Endothelial cell of umbilical vein (primary cell): ENCODE measurements at regions not wholly inside any gene's neighbourhood (a gene's known extent, or its start where the extent isn't known, plus 50 kb on each side); places are given as distances from the start of the nearest gene placed in this dataset.

Source experiments
- BruUV-seq: library from RNA; stranded (reverse); fragments of 400-500 nt; replicated peaks from 2 replicates; lab custom pipeline; 2021; lab: Mats Ljungman, UMichigan
- CTCF ChIA-PET: fragments of 300-600, 350-600 bp; sonication (Branson Sonifier 250); formaldehyde crosslinking; loops from one replicate; lab custom pipeline; 2021; ENCODE audit warnings: antibody characterized with exemption, inconsistent platforms; lab: Charles Lee
- POLR2A ChIA-PET: fragments of 300-600, 350-600 bp; sonication (Branson Sonifier 250); formaldehyde crosslinking; loops from one replicate; lab custom pipeline; 2021; ENCODE audit warnings: antibody characterized with exemption, inconsistent platforms; lab: Charles Lee
- DNase-seq: peaks from one replicate; pipeline ENCODE4 v3.0.0-alpha.2; 2011; ENCODE audit warnings: low read depth, low spot score
- FAIRE-seq: peaks from 2 replicates; lab custom pipeline; 2011; peaks lifted over from hg19 to GRCh38; lab: Jason Lieb, UNC
- H2AFZ ChIP-seq: 2 replicates; pipeline ENCODE4 v1.6.0; 2012; ENCODE audit warnings: low read depth, low read length, control low read depth, inconsistent platforms
- H3K27ac ChIP-seq: 2 replicates; pipeline ENCODE4 v1.5.1; 2011; ENCODE audit warnings: low read depth, mild to moderate bottlenecking, control low read depth, low read length, moderate library complexity; ENCODE audit not compliant: insufficient read depth
- H3K27me3 ChIP-seq, 2 experiments: 2 replicates each; pipeline versions ENCODE4 v1.6.0 to v1.6.1; 2011; ENCODE audit warnings: low read length in 2 of 2, mixed read lengths in 1 of 2; ENCODE audit not compliant: control insufficient read depth in 2 of 2, insufficient read depth in 2 of 2
- H3K36me3 ChIP-seq, 2 experiments: 2 replicates in 1 of 2; 3 replicates in 1 of 2; pipeline ENCODE4 v1.5.1; 2011; ENCODE audit warnings: low read length in 2 of 2, mild to moderate bottlenecking in 1 of 2, moderate library complexity in 1 of 2; ENCODE audit not compliant: control insufficient read depth in 2 of 2, insufficient read depth in 2 of 2; ENCODE audit errors: extremely low read depth in 1 of 2
- H3K4me1 ChIP-seq: 3 replicates; pipeline ENCODE4 v1.5.1; 2011; ENCODE audit warnings: mild to moderate bottlenecking, low read length; ENCODE audit not compliant: control insufficient read depth, insufficient read depth; ENCODE audit errors: extremely low read depth
- H3K4me2 ChIP-seq: 2 replicates; pipeline ENCODE4 v1.6.1; 2011; ENCODE audit warnings: low read length, control low read depth, mixed read lengths; ENCODE audit not compliant: insufficient read depth
- H3K4me3 ChIP-seq, 3 experiments: fragments of 200-600 bp in 1 of 3; sonication (generic), shearing (Covaris generic) in 1 of 3; replicated peaks in 1 of 3; 2 replicates each; pipeline ENCODE4 v1.5.1; 2011 to 2016; ENCODE audit warnings: control low read depth in 3 of 3, low read length in 3 of 3, mild to moderate bottlenecking in 2 of 3, inconsistent platforms in 1 of 3, low read depth in 1 of 3, moderate library complexity in 1 of 3; ENCODE audit not compliant: insufficient read depth in 1 of 3
- H3K79me2 ChIP-seq: 2 replicates; pipeline ENCODE4 v1.6.0; 2012; ENCODE audit warnings: low read length, inconsistent platforms; ENCODE audit not compliant: control insufficient read depth, insufficient read depth
- H3K9ac ChIP-seq: replicated peaks from 2 replicates; pipeline ENCODE3; 2011; ENCODE audit warnings: low read length, control low read depth; ENCODE audit not compliant: insufficient read depth; ENCODE audit errors: extremely low read depth
- H3K9me1 ChIP-seq: replicated peaks from 3 replicates; pipeline ENCODE4 v1.6.0; 2011; ENCODE audit warnings: mild to moderate bottlenecking, low read length; ENCODE audit not compliant: control insufficient read depth, insufficient read depth; ENCODE audit errors: extremely low read depth
- H3K9me3 ChIP-seq: replicated peaks from 2 replicates; pipeline ENCODE4 v1.5.1; 2012; ENCODE audit warnings: low read length, inconsistent platforms; ENCODE audit not compliant: control insufficient read depth, insufficient read depth
- H4K20me1 ChIP-seq: replicated peaks from 2 replicates; pipeline ENCODE3; 2011; ENCODE audit warnings: mild to moderate bottlenecking, low read length; ENCODE audit not compliant: control insufficient read depth, insufficient read depth; ENCODE audit errors: extremely low read depth
- FOS ChIP-seq: IDR thresholded peaks from 2 replicates; pipeline ENCODE4 v1.6.1; 2011; ENCODE audit warnings: mild to moderate bottlenecking, low read length, moderate library complexity, borderline replicate concordance; ENCODE audit not compliant: insufficient read depth
- GATA2 ChIP-seq: IDR thresholded peaks from 2 replicates; pipeline ENCODE4 v1.7.0; 2011; ENCODE audit warnings: low read depth, mild to moderate bottlenecking, moderate library complexity, mixed read lengths, low read length; ENCODE audit not compliant: insufficient read length, insufficient read depth
- JUN ChIP-seq: IDR thresholded peaks from 2 replicates; pipeline ENCODE4 v1.6.1; 2011; ENCODE audit warnings: borderline replicate concordance, low read depth; ENCODE audit not compliant: insufficient read length, insufficient read depth
- MYC ChIP-seq: IDR thresholded peaks from one replicate; pipeline ENCODE4 v1.6.1; 2011; ENCODE audit warnings: mild to moderate bottlenecking, low read depth, low read length
- POLR2A ChIP-seq: IDR thresholded peaks from 2 replicates; pipeline ENCODE4 v1.6.1; 2012; ENCODE audit warnings: low read depth, mild to moderate bottlenecking, control low read depth, low read length
- POLR2AphosphoS5 ChIP-seq: IDR thresholded peaks from 2 replicates; pipeline ENCODE4 v1.6.1; 2012; ENCODE audit warnings: low read depth, mild to moderate bottlenecking, control low read depth, low read length, moderate library complexity; ENCODE audit not compliant: insufficient read depth
- dilution Hi-C: fragments of 300-500 bp; cut with MboI; formaldehyde crosslinking; loops from one replicate; pipeline ENCODE4 v1.15.0; 2019; ENCODE audit warnings: low sequenced_read_pairs; ENCODE audit not compliant: extremely low pct_ligation_motif_present
- intact Hi-C: fragments of 100-400 bp; cut with micrococcal nuclease; formaldehyde crosslinking; loops from one replicate; pipeline ENCODE4 v1.10.0; 2022
- TF ChIP-seq, protein P1 (sequence below): IDR thresholded peaks from 2 replicates; pipeline ENCODE4 v1.6.1; 2011; ENCODE audit not compliant: insufficient read depth, insufficient read length
- TF ChIP-seq, protein P2 (sequence below), 2 donors: IDR thresholded peaks; 1 replicate in 1 of 2; 2 replicates in 1 of 2; pipeline ENCODE4 v1.5.1; 2011; ENCODE audit warnings: low read length in 2 of 2, mild to moderate bottlenecking in 2 of 2, moderate library complexity in 2 of 2, control low read depth in 1 of 2, inconsistent platforms in 1 of 2, low read depth in 1 of 2; ENCODE audit not compliant: insufficient read depth in 1 of 2; ENCODE audit errors: extremely low read depth in 1 of 2

DNA sequence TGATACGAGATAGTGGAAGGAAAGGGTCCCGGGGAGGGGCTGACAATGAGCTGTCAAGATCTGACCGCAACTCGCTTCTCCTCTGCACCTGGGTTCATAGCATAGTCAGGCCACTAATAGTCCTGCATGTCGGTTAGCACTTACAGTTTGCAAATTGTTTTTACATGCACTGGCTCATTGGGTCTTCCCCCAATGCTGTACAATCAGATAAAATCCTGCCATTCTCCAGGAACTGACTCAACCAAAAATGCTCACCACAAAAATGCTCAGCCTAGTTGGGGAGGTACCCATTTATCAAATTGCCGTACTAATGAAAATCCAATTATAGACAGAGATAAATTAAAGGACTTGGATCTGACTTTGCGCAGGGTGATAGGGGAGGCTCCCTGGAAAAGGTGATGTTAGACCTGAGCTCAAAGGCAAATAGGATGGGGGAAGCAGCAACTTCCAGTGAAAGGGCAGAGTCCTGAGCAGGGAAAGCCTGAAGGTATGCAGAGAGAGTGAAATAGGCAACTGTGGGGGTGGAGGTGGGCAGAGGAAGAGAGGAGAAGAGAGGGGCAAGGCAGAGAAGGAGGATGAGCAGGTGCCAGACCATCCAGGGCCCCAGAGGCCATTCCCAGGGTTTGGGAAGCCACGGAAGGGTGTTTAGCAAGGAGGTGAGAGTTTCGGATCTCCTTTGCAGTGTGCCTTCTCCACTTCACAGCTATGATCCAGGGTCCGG is 326.1 kb upstream of the TSHZ3 start:
- Histone ChIP-seq H2AFZ (no peak overlapping the region), H3K27ac (no peak overlapping the region), H3K9me3 (peaks cover 1% of the 10 kb centered on the region), H3K9me1 (no peaks in the 10 kb centered on the region), H3K4me1 (no peaks in the 10 kb centered on the region), H3K36me3 (no peaks in the 10 kb centered on the region), H3K9ac (no peak overlapping the region), H3K27me3 (no peaks in the 10 kb centered on the region), H3K4me3 (no peak overlapping the region), H4K20me1 (no peaks in the 10 kb centered on the region), H3K4me2 (no peak overlapping the region), H3K79me2 (no peaks in the 10 kb centered on the region)
- FAIRE-seq (no peak), DNase-seq (no peak)
- ChIA-PET POLR2A (no interaction called here), CTCF (no interaction called here)
- intact Hi-C loops = no loop called here
- BruUV-seq = no TSS peak
- dilution Hi-C loops = no loop called here
- TF ChIP-seq, protein P1, sequence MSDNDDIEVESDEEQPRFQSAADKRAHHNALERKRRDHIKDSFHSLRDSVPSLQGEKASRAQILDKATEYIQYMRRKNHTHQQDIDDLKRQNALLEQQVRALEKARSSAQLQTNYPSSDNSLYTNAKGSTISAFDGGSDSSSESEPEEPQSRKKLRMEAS = no peak
- TF ChIP-seq MYC = no peak
- no peak for TF ChIP-seq JUN
- no peak for TF ChIP-seq POLR2A
- TF ChIP-seq, protein P2, sequence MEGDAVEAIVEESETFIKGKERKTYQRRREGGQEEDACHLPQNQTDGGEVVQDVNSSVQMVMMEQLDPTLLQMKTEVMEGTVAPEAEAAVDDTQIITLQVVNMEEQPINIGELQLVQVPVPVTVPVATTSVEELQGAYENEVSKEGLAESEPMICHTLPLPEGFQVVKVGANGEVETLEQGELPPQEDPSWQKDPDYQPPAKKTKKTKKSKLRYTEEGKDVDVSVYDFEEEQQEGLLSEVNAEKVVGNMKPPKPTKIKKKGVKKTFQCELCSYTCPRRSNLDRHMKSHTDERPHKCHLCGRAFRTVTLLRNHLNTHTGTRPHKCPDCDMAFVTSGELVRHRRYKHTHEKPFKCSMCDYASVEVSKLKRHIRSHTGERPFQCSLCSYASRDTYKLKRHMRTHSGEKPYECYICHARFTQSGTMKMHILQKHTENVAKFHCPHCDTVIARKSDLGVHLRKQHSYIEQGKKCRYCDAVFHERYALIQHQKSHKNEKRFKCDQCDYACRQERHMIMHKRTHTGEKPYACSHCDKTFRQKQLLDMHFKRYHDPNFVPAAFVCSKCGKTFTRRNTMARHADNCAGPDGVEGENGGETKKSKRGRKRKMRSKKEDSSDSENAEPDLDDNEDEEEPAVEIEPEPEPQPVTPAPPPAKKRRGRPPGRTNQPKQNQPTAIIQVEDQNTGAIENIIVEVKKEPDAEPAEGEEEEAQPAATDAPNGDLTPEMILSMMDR (IDR thresholded peaks at IDR 0.05; ENCODE audit: extremely low read depth in 1 of 2, insufficient read depth in 1 of 2, low read depth in 1 of 2, low read length in 2 of 2) = no peak
- no peak for TF ChIP-seq FOS
- no peak for TF ChIP-seq POLR2AphosphoS5
- TF ChIP-seq GATA2 = peak; percentile 22
